K562 (cell line): ENCODE measurements at regions not wholly inside any gene's neighbourhood (a gene's known extent, or its start where the extent isn't known, plus 50 kb on each side); places are given as distances from the start of the nearest gene placed in this dataset.

Experiments used
- EZH2 ChIP-seq: IDR thresholded peaks from 2 replicates; pipeline ENCODE4 v1.6.1; 2012; ENCODE audit warnings: low read depth, mild to moderate bottlenecking, inconsistent platforms, low read length, borderline replicate concordance
- FOXK2 ChIP-seq, 2 experiments: fragments of 450-650 bp; IDR thresholded peaks in 1 of 2; conservative IDR thresholded peaks in 1 of 2; 2 replicates each; pipeline ENCODE4 v1.6.1; 2016; ENCODE audit warnings: low read depth in 2 of 2, mild to moderate bottlenecking in 1 of 2
- NR2C2 ChIP-seq, 2 experiments: fragments of 200-800 bp in 1 of 2; sonication (Bioruptor generic) in 1 of 2; sonication (generic) in 1 of 2; formaldehyde crosslinking in 1 of 2; IDR thresholded peaks; 2 replicates each; pipeline versions ENCODE4 v1.6.1 to v1.8.0; 2016 to 2022; ENCODE audit warnings: mild to moderate bottlenecking in 1 of 2, missing compliant biosample characterization in 1 of 2, missing genetic modification characterization in 1 of 2, missing genetic modification reagents in 1 of 2
- SAP30 ChIP-seq: fragments of 200-600 bp; sonication (generic); IDR thresholded peaks from 2 replicates; pipeline ENCODE4 v1.6.1; 2012; ENCODE audit warnings: borderline replicate concordance, low read depth, mild to moderate bottlenecking, moderate library complexity, low read length, control low read depth, inconsistent platforms; ENCODE audit not compliant: insufficient read depth, poor library complexity, severe bottlenecking
- ZNF655 ChIP-seq: fragments of 250-450 bp; sonication (Bioruptor Pico); IDR thresholded peaks from 2 replicates; pipeline ENCODE4 v1.5.0; 2021
- ZNF707 ChIP-seq: fragments of 250-450 bp; sonication (Bioruptor Pico); conservative IDR thresholded peaks from 2 replicates; pipeline ENCODE4 v1.8.0; 2022; ENCODE audit warnings: inconsistent platforms, mild to moderate bottlenecking, moderate library complexity
- TF ChIP-seq, protein P1 (sequence below), 2 experiments: fragments of 450-650 bp; IDR thresholded peaks; 2 replicates each; pipeline ENCODE4 v1.6.1; 2016; ENCODE audit warnings: mild to moderate bottlenecking in 2 of 2, borderline replicate concordance in 1 of 2, low read depth in 1 of 2, moderate library complexity in 1 of 2
- TF ChIP-seq, protein P2 (sequence below): IDR thresholded peaks from 3 replicates; pipeline ENCODE4 v1.6.1; 2011; ENCODE audit warnings: borderline replicate concordance, mild to moderate bottlenecking; ENCODE audit not compliant: insufficient read length, insufficient read depth

DNA sequence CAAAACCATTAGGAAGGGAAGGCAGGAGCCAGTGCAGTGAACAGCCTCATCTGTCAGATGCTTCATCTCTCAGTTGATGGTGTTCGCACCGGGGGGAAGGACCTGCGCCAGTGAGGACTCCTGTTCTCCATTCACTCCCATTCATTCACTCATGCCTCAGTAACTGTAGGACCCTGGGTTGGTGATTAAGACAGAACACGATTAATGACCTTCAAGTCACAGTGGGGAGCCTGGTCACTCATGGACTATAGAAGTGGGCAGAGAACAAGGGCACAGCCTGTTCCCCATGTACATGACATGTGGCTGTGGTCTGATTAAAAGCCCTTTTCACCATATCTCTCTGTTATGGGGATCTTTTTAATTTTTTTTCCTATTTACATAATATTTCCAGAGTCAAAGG, 113.3 kb downstream of the RPS12 start (continued):
- TF ChIP-seq, protein P1, sequence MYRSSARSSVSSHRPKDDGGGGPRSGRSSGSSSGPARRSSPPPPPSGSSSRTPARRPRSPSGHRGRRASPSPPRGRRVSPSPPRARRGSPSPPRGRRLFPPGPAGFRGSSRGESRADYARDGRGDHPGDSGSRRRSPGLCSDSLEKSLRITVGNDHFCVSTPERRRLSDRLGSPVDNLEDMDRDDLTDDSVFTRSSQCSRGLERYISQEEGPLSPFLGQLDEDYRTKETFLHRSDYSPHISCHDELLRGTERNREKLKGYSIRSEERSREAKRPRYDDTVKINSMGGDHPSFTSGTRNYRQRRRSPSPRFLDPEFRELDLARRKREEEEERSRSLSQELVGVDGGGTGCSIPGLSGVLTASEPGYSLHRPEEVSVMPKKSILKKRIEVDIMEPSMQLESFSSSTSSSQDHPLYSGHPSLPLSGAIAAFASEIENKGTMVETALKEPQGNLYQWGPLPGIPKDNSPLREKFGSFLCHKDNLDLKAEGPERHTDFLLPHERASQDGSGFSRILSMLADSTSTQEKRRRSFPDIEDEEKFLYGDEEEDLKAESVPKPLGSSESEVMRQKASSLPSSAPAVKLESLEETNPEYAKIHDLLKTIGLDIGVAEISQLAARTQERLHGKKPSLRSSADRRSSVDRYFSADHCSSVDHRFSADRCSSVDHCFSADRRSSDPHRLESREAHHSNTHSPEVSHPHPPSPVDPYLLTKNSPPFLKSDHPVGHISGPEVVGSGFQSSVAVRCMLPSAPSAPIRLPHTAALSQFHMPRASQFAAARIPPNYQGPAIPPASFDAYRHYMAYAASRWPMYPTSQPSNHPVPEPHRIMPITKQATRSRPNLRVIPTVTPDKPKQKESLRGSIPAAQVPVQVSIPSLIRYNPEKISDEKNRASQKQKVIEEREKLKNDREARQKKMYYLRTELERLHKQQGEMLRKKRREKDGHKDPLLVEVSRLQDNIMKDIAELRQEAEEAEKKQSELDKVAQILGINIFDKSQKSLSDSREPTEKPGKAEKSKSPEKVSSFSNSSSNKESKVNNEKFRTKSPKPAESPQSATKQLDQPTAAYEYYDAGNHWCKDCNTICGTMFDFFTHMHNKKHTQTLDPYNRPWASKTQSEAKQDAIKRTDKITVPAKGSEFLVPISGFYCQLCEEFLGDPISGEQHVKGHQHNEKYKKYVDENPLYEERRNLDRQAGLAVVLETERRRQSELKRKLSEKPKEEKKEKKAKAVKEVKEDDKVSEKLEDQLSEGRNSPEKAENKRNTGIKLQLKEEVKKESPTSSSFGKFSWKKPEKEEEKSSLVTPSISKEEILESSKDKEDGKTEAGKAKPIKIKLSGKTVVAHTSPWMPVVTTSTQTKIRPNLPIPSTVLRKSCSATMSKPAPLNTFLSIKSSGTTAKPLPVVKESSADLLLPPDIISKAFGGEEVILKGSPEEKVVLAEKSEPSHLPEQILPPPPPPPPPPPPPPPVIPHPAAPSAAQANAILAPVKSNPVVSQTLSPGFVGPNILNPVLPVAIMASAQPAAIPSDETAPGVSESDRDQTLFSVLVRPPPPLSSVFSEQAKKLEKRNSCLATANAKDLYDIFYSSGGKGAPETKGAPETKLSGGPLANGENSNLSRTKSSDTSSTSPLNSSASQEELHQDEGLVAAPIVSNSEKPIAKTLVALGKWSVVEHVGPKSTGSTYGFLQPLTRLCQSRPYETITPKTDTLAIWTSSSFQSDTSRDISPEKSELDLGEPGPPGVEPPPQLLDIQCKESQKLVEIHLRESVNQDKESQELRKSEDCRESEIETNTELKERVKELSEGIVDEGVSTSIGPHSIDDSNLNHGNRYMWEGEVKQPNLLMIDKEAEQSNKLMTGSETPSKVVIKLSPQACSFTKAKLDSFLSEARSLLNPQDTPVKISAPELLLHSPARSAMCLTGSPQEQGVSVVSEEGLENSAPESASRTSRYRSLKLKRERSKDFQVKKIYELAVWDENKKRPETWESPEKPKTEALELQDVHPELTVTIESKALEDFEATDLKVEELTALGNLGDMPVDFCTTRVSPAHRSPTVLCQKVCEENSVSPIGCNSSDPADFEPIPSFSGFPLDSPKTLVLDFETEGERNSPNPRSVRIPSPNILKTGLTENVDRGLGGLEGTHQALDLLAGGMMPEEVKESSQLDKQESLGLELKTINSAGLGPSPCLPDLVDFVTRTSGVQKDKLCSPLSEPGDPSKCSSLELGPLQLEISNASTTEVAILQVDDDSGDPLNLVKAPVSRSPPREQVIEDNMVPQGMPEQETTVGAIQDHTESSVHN (IDR thresholded peaks at IDR 0.05; ENCODE audit: borderline replicate concordance in 1 of 2, low read depth in 1 of 2): no peak
- TF ChIP-seq, protein P2, sequence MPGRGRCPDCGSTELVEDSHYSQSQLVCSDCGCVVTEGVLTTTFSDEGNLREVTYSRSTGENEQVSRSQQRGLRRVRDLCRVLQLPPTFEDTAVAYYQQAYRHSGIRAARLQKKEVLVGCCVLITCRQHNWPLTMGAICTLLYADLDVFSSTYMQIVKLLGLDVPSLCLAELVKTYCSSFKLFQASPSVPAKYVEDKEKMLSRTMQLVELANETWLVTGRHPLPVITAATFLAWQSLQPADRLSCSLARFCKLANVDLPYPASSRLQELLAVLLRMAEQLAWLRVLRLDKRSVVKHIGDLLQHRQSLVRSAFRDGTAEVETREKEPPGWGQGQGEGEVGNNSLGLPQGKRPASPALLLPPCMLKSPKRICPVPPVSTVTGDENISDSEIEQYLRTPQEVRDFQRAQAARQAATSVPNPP: no peak
- TF ChIP-seq NR2C2 (CRISPR knock-in tag; IDR thresholded peaks at IDR 0.05) (no peak), NR2C2 (tag; IDR thresholded peaks at IDR 0.05) (no peak), SAP30 (no peak), ZNF655 (CRISPR knock-in tag) (no peak), EZH2 (no peak), ZNF707 (no peak), FOXK2 (conservative IDR thresholded peaks at IDR 0.05 in 1 of 2, IDR thresholded peaks at IDR 0.05 in 1 of 2; ENCODE audit: low read depth in 2 of 2) (no peak)
